H9 (cell line): ENCODE measurements at regions not wholly inside any gene's neighbourhood (a gene's known extent, or its start where the extent isn't known, plus 50 kb on each side); places are given as distances from the start of the nearest gene placed in this dataset.

ENCODE experiments used
- DNase-seq: peaks from one replicate; pipeline ENCODE4 v3.0.0-alpha.2; 2017
- H2AFZ ChIP-seq: one replicate; pipeline ENCODE4 v1.6.1; 2013; ENCODE audit warnings: mild to moderate bottlenecking, low read length, control low read depth, moderate library complexity
- H2AK5ac ChIP-seq: 2 replicates; pipeline ENCODE4 v1.6.1; 2013; ENCODE audit warnings: low read length, control low read depth, mixed read lengths; ENCODE audit not compliant: insufficient read length
- H2BK120ac ChIP-seq: one replicate; pipeline ENCODE4 v1.6.1; 2013; ENCODE audit warnings: low read depth, mild to moderate bottlenecking, low read length, control low read depth, inconsistent platforms; ENCODE audit not compliant: poor library complexity, severe bottlenecking
- H2BK12ac ChIP-seq: 2 replicates; pipeline ENCODE4 v1.6.1; 2013; ENCODE audit warnings: low read length, control low read depth, mixed read lengths, low read depth; ENCODE audit not compliant: insufficient read length
- H2BK15ac ChIP-seq: 2 replicates; pipeline ENCODE4 v1.6.1; 2013; ENCODE audit warnings: low read depth, low read length, control low read depth
- H2BK20ac ChIP-seq: one replicate; pipeline ENCODE4 v1.6.1; 2013; ENCODE audit warnings: low read depth, mild to moderate bottlenecking, low read length, control low read depth, inconsistent platforms; ENCODE audit not compliant: poor library complexity, severe bottlenecking
- H2BK5ac ChIP-seq: 2 replicates; pipeline ENCODE4 v1.6.1; 2013; ENCODE audit warnings: low read length, control low read depth, mixed read lengths; ENCODE audit not compliant: insufficient read length
- H3K14ac ChIP-seq: 2 replicates; pipeline ENCODE4 v1.6.1; 2013; ENCODE audit warnings: low read length, control low read depth; ENCODE audit not compliant: insufficient read depth
- H3K18ac ChIP-seq: 2 replicates; pipeline ENCODE4 v1.6.1; 2013; ENCODE audit warnings: low read depth, mild to moderate bottlenecking, mixed read lengths, low read length, control low read depth; ENCODE audit not compliant: insufficient read length
- H3K23ac ChIP-seq: 2 replicates; pipeline ENCODE4 v1.6.1; 2013; ENCODE audit warnings: low read length, control low read depth, mixed read lengths, low read depth; ENCODE audit not compliant: insufficient read length
- H3K23me2 ChIP-seq: 2 replicates; pipeline ENCODE4 v1.6.1; 2013; ENCODE audit warnings: low read depth, mild to moderate bottlenecking, mixed read lengths, low read length, control low read depth; ENCODE audit not compliant: insufficient read length, poor library complexity, severe bottlenecking
- H3K27ac ChIP-seq: 2 replicates; pipeline ENCODE4 v1.5.1; 2013; ENCODE audit warnings: low read length, control low read depth, mixed read lengths, low read depth; ENCODE audit not compliant: insufficient read length
- H3K27me3 ChIP-seq: 2 replicates; pipeline ENCODE4 v1.6.1; 2013; ENCODE audit warnings: low read length, control low read depth, inconsistent platforms; ENCODE audit not compliant: insufficient read depth
- H3K4ac ChIP-seq: 2 replicates; pipeline ENCODE4 v1.6.1; 2013; ENCODE audit warnings: low read depth, mild to moderate bottlenecking, control low read depth, inconsistent platforms, low read length, moderate library complexity
- H3K4me1 ChIP-seq: 2 replicates; pipeline ENCODE4 v1.6.1; 2013; ENCODE audit warnings: low read length, control low read depth, inconsistent platforms; ENCODE audit not compliant: insufficient read depth
- H3K4me2 ChIP-seq: 2 replicates; pipeline ENCODE4 v1.6.1; 2013; ENCODE audit warnings: low read length, control low read depth, mixed read lengths; ENCODE audit not compliant: insufficient read length, insufficient read depth
- H3K56ac ChIP-seq: 2 replicates; pipeline ENCODE4 v1.6.1; 2013; ENCODE audit warnings: low read depth, mild to moderate bottlenecking, mixed read lengths, low read length, control low read depth; ENCODE audit not compliant: insufficient read length
- H3K79me1 ChIP-seq: 2 replicates; pipeline ENCODE4 v1.6.1; 2013; ENCODE audit warnings: low read depth, mild to moderate bottlenecking, moderate library complexity, low read length, control low read depth, inconsistent platforms; ENCODE audit not compliant: insufficient read depth, poor library complexity, severe bottlenecking
- H3K79me2 ChIP-seq: 2 replicates; pipeline ENCODE4 v1.6.1; 2013; ENCODE audit warnings: low read length, control low read depth, inconsistent platforms; ENCODE audit not compliant: insufficient read depth
- H3K9ac ChIP-seq: 2 replicates; pipeline ENCODE4 v1.6.1; 2013; ENCODE audit warnings: low read length, control low read depth, mixed read lengths; ENCODE audit not compliant: insufficient read length; ENCODE audit errors: extremely low read depth
- H3K9me3 ChIP-seq: one replicate; pipeline ENCODE4 v1.6.1; 2013; ENCODE audit warnings: low read depth, low read length, inconsistent platforms; ENCODE audit not compliant: control insufficient read depth
- H3T11ph ChIP-seq: one replicate; pipeline ENCODE4 v1.6.1; 2013; ENCODE audit warnings: mild to moderate bottlenecking, low read length, control low read depth, inconsistent platforms
- H4K20me1 ChIP-seq: one replicate; pipeline ENCODE4 v1.6.1; 2013; ENCODE audit not compliant: control insufficient read depth, insufficient read length, insufficient read depth
- H4K5ac ChIP-seq: 2 replicates; pipeline ENCODE4 v1.6.1; 2013; ENCODE audit warnings: low read depth, mild to moderate bottlenecking, mixed read lengths, low read length, control low read depth; ENCODE audit not compliant: insufficient read length
- H4K8ac ChIP-seq: replicated peaks from 2 replicates; pipeline ENCODE4 v1.6.1; 2013; ENCODE audit warnings: low read length, control low read depth, mixed read lengths, low read depth; ENCODE audit not compliant: insufficient read length
- H4K91ac ChIP-seq: 2 replicates; pipeline ENCODE4 v1.6.1; 2013; ENCODE audit warnings: low read depth, mild to moderate bottlenecking, moderate library complexity, mixed read lengths, low read length, control low read depth; ENCODE audit not compliant: insufficient read length
- H3K27ac Mint-ChIP-seq, 3 experiments: 2 replicates in 2 of 3; 3 replicates in 1 of 3; pipeline ENCODE4 v1.8.0; 2020 to 2021; ENCODE audit warnings: mixed read lengths in 3 of 3, mild to moderate bottlenecking in 1 of 3, moderate library complexity in 1 of 3
- H3K27me3 Mint-ChIP-seq: 2 replicates; pipeline ENCODE4 v1.8.0; 2021; ENCODE audit warnings: low read depth, mild to moderate bottlenecking, moderate library complexity, mixed read lengths
- H3K36me3 Mint-ChIP-seq, 3 experiments: 2 replicates in 2 of 3; 3 replicates in 1 of 3; pipeline ENCODE4 v1.8.0; 2020 to 2021; ENCODE audit warnings: low read depth in 3 of 3, mixed read lengths in 3 of 3; ENCODE audit not compliant: insufficient read depth in 1 of 3
- H3K4me1 Mint-ChIP-seq, 2 experiments: 2 replicates each; pipeline ENCODE4 v1.8.0; 2020; ENCODE audit warnings: mixed read lengths in 2 of 2
- H3K4me3 Mint-ChIP-seq, 2 experiments: 2 replicates in 1 of 2; 3 replicates in 1 of 2; pipeline ENCODE4 v1.8.0; 2020 to 2021; ENCODE audit warnings: mild to moderate bottlenecking in 2 of 2, mixed read lengths in 2 of 2, moderate library complexity in 1 of 2
- H3K9me3 Mint-ChIP-seq, 2 experiments: 2 replicates in 1 of 2; 3 replicates in 1 of 2; pipeline ENCODE4 v1.8.0; 2020; ENCODE audit warnings: mild to moderate bottlenecking in 2 of 2, mixed read lengths in 2 of 2, moderate library complexity in 1 of 2
- CTCF ChIP-seq: fragments of 200-600 bp; sonication (generic); conservative IDR thresholded peaks from 3 replicates; pipeline ENCODE4 v1.8.0; 2021; ENCODE audit warnings: antibody characterized with exemption, mild to moderate bottlenecking
- WGBS: extraction: QIAGEN DNeasy Blood & Tissue Kit; methylation state at CpG from one replicate; pipeline ENCODE4 v1.1.7; 2013; ENCODE audit warnings: missing lambda C conversion rate, low lambda C conversion rate, mixed read lengths; ENCODE audit not compliant: insufficient read length; ENCODE audit errors: extremely low coverage; 5-methylcytosine and 5-hydroxymethylcytosine counted together

DNA sequence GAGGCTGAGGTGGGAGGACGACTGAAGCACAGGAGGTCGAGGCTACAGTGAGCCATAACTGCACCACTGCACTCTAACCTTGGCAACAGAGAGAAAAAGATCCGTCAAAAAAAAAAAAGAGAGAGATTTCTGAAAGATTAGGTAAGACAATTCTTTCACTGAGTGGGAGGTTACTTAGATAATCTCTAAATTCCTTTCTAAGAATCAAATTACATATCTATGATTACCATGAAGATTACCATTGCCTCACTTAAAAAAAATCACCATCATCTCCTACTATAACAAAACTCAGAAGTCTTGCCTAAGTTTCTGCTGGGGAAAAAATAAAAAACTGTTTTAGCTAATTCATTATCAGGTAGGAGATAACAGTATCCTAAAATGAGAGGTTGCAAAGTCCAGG, 366.7 kb downstream of the DUSP6 start:
- Mint-ChIP-seq H3K27ac (no peak overlapping the region; a peak in 1 of 7 replicates), H3K4me1 (peaks cover 14 to 18% of the 10 kb centered on the region in 2 experiments), H3K4me3 (no peak overlapping the region), H3K36me3 (no peaks in the 10 kb centered on the region), H3K27me3 (no peaks in the 10 kb centered on the region), H3K9me3 (no peaks in the 10 kb centered on the region)
- no peak for DNase-seq
- no peaks in the 10 kb centered on the region for H3K79me1 ChIP-seq
- whole genome bisulfite sequencing, result no CpG with 5 or more reads among the region's 3 CpGs
- H3T11ph ChIP-seq, result no peak overlapping the region
- H3K79me2 ChIP-seq, result no peaks in the 10 kb centered on the region
- no peak overlapping the region for H4K5ac ChIP-seq
- H3K18ac ChIP-seq, result no peak overlapping the region
- H3K23me2 ChIP-seq, result no peaks in the 10 kb centered on the region
- H3K9ac ChIP-seq, result no peak overlapping the region
- H3K4me1 ChIP-seq, result no peaks in the 10 kb centered on the region
- no peak overlapping the region for H3K4me2 ChIP-seq
- no peak overlapping the region for H3K4ac ChIP-seq
- no peak overlapping the region for H2BK12ac ChIP-seq
- H2BK15ac ChIP-seq, result no peak overlapping the region
- no peak overlapping the region for H2BK120ac ChIP-seq
- H4K8ac ChIP-seq, result no peak overlapping the region
- H3K14ac ChIP-seq, result no peak overlapping the region
- H3K9me3 ChIP-seq, result no peaks in the 10 kb centered on the region
- H4K91ac ChIP-seq, result no peak overlapping the region
- no peak overlapping the region for H3K56ac ChIP-seq
- no peak for TF ChIP-seq CTCF
- H2AK5ac ChIP-seq, result no peak overlapping the region
- H3K27ac ChIP-seq, result no peak overlapping the region
- H4K20me1 ChIP-seq, result no peaks in the 10 kb centered on the region
- H2BK5ac ChIP-seq, result no peak overlapping the region
- H3K23ac ChIP-seq, result no peak overlapping the region
- H3K27me3 ChIP-seq, result no peaks in the 10 kb centered on the region
- no peak overlapping the region for H2BK20ac ChIP-seq
- no peak overlapping the region for H2AFZ ChIP-seq
